ENCODE measurements at regions not wholly inside any gene's neighbourhood (a gene's known extent, or its start where the extent isn't known, plus 50 kb on each side); places are given as distances from the start of the nearest gene placed in this dataset.

DNA sequence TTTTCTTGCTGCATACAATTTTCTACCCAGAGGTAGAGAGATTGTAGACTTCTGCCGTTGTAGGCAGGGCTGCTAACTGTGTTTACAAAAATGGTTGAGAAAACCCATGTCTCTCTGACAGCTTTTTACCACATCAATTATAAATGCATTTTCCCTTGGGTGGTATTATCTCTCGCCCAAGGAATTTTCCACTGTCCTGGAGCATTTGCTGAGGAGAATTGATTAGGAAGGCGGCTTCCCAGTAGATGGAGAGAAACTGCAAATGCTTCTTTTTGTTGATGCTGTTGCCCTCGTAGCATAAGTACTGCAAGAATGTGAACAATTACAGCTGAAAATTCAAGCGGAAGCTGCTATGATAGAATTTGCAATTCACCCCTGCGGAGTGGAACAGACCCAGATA, 1007.7 kb upstream of the KLHL29 start:
- no peak overlapping the region for H3K4me3 ChIP-seq (ENCODE audit: low read depth, low read length)
- no peaks in the 10 kb centered on the region for H3K27me3 ChIP-seq (ENCODE audit: control insufficient read depth, insufficient read depth, low read length)
- H3K9ac ChIP-seq (ENCODE audit: low read length), result no peak overlapping the region
- H3K9me3 ChIP-seq (ENCODE audit: control insufficient read depth, insufficient read depth, low read depth, low read length), result no peaks in the 10 kb centered on the region
- H3K27ac ChIP-seq (ENCODE audit: low read depth, low read length), result no peak overlapping the region
- no peaks in the 10 kb centered on the region for H3K36me3 ChIP-seq (ENCODE audit: control insufficient read depth, insufficient read depth, low read length)
- peaks cover 4% of the 10 kb centered on the region for H3K4me1 ChIP-seq (ENCODE audit: control insufficient read depth, insufficient read depth, low read length)

DNA sequence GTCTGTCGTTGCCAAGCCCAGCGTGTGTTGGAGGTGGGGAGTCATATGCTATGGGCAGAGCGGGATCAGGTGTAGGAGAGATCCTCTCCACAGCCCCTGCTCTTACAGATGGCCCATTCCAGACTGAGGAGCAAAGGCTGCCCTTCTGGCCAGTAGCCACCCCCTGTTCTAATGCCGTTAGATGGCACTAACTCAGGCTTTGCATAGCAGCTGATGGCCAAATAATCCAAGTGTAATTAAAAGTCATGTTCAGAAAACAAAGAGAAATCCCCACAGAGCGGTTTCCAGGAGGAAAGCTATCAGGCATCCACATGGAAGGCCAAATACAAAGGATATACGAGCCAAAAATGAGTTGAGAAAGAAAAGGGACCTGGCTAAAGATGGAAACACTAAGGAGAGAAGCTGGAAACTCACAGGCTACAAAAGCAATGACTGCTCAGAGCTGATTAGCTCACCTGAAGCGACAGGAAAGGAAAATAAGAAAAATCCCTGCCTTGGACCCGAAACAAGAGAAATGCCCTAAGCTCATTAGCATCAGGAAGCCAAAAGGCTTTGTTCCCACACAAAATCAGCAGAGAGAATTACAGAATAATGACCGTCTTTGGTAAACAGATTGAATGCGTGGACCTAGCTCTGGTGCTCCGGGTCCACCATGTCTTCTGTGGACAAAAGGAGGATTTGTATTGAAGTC, 1002.4 kb upstream of the KLHL29 start:
- no peak overlapping the region for H3K27ac ChIP-seq (ENCODE audit: low read depth, low read length)
- no peaks in the 10 kb centered on the region for H3K27me3 ChIP-seq (ENCODE audit: control insufficient read depth, insufficient read depth, low read length)
- peaks cover 5% of the 10 kb centered on the region; the same call in 1 of the 2 replicates for H3K4me1 ChIP-seq (ENCODE audit: control insufficient read depth, insufficient read depth, low read length)
- no peak overlapping the region for H3K9ac ChIP-seq (ENCODE audit: low read length)
- H3K4me3 ChIP-seq (ENCODE audit: low read depth, low read length), result no peak overlapping the region
- H3K9me3 ChIP-seq (ENCODE audit: control insufficient read depth, insufficient read depth, low read depth, low read length), result no peaks in the 10 kb centered on the region
- H3K36me3 ChIP-seq (ENCODE audit: control insufficient read depth, insufficient read depth, low read length), result no peaks in the 10 kb centered on the region

DNA sequence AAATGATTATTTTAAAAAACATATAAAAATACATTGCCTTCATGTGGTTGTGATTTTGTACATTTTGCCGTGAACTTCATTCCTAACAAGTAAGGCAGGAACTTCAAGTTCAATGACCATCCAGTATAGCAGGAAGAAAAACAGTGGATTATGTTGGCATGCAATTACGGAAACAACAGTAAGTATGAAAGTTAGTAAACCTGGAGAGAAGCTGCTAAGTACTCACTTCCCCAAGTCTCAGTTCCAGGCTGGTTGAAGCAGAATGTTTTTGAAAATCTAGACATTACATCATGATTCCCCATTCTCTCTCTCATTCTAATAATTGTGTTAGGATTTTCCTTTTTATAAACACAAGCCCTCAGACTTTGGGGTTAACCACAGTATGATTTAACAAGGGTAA, 987.1 kb upstream of the KLHL29 start:
- H3K36me3 ChIP-seq (ENCODE audit: control insufficient read depth, insufficient read depth, low read length), result no peaks in the 10 kb centered on the region
- no peak overlapping the region for H3K4me3 ChIP-seq (ENCODE audit: low read depth, low read length)
- no peaks in the 10 kb centered on the region for H3K4me1 ChIP-seq (ENCODE audit: control insufficient read depth, insufficient read depth, low read length)
- no peak overlapping the region for H3K9ac ChIP-seq (ENCODE audit: low read length)
- H3K9me3 ChIP-seq (ENCODE audit: control insufficient read depth, insufficient read depth, low read depth, low read length), result no peaks in the 10 kb centered on the region
- H3K27ac ChIP-seq (ENCODE audit: low read depth, low read length), result no peak overlapping the region
- H3K27me3 ChIP-seq (ENCODE audit: control insufficient read depth, insufficient read depth, low read length), result no peaks in the 10 kb centered on the region

DNA sequence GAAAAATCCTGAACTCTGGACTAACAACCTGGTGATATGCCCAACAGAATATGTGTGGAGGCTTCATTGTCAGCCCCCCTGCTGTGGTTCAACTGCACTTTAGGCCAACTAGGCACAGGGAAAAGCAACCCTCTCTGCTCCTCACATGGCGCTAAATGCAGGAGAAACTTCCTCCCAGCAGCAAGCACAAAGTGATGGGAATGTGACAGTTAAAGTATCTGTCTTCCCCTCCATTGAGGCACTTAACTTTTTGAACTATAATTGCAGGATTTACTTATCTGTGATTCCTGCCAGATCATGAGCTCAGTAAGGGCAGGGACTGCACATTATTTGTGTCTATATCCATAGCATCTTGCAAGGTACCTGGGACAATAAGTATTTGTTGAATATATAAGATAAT, 981.2 kb upstream of the KLHL29 start:
- H3K9me3 ChIP-seq (ENCODE audit: control insufficient read depth, insufficient read depth, low read depth, low read length), result no peaks in the 10 kb centered on the region
- H3K36me3 ChIP-seq (ENCODE audit: control insufficient read depth, insufficient read depth, low read length), result no peaks in the 10 kb centered on the region
- H3K4me3 ChIP-seq (ENCODE audit: low read depth, low read length), result no peak overlapping the region
- no peaks in the 10 kb centered on the region for H3K27me3 ChIP-seq (ENCODE audit: control insufficient read depth, insufficient read depth, low read length)
- H3K9ac ChIP-seq (ENCODE audit: low read length), result no peak overlapping the region
- H3K27ac ChIP-seq (ENCODE audit: low read depth, low read length), result no peak overlapping the region
- H3K4me1 ChIP-seq (ENCODE audit: control insufficient read depth, insufficient read depth, low read length), result no peaks in the 10 kb centered on the region

DNA sequence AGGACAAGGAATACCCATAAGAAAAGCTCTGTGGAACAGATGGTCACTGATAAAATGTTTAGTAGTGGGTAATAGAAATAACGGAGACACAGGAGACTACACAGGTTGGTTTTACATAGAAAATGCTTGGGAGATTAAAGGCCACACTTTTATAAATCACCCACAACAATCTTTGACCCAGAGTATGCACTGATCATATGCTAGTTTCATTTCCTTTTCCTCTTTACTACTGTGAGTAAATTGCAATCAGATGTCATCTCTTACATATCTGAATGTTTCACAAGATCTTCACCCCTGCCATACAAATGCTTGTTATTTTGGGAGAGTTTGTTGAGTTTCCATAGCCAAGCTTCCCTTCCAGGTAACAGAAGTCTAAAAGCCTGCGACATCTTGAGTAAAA, 978.4 kb upstream of the KLHL29 start:
- H3K27me3 ChIP-seq (ENCODE audit: control insufficient read depth, insufficient read depth, low read length), result no peaks in the 10 kb centered on the region
- no peaks in the 10 kb centered on the region for H3K36me3 ChIP-seq (ENCODE audit: control insufficient read depth, insufficient read depth, low read length)
- H3K27ac ChIP-seq (ENCODE audit: low read depth, low read length), result no peak overlapping the region
- H3K4me3 ChIP-seq (ENCODE audit: low read depth, low read length), result no peak overlapping the region
- no peaks in the 10 kb centered on the region for H3K9me3 ChIP-seq (ENCODE audit: control insufficient read depth, insufficient read depth, low read depth, low read length)
- no peaks in the 10 kb centered on the region for H3K4me1 ChIP-seq (ENCODE audit: control insufficient read depth, insufficient read depth, low read length)
- no peak overlapping the region for H3K9ac ChIP-seq (ENCODE audit: low read length)

DNA sequence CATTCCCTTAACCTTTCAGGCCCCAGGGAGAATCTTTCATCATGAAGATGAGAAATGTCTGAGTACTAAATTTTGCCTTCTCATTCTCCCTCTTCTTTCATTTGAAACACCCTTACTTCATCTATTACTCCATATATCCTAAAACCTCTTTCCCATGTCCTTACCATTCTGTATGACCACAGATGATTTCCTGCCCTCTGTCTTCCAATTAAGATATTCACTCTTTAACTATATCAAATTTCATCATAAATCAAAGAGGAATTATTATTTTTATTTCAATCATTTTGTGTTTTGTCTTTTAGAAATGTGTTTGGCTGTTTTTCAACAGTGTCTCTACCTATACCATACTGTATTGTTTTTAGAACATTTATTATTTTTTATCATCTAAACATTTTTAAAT, 964.9 kb upstream of the KLHL29 start:
- no peaks in the 10 kb centered on the region for H3K4me1 ChIP-seq (ENCODE audit: control insufficient read depth, insufficient read depth, low read length)
- no peak overlapping the region for H3K9ac ChIP-seq (ENCODE audit: low read length)
- no peak overlapping the region for H3K4me3 ChIP-seq (ENCODE audit: low read depth, low read length)
- H3K27me3 ChIP-seq (ENCODE audit: control insufficient read depth, insufficient read depth, low read length), result no peaks in the 10 kb centered on the region
- no peaks in the 10 kb centered on the region for H3K36me3 ChIP-seq (ENCODE audit: control insufficient read depth, insufficient read depth, low read length)
- H3K9me3 ChIP-seq (ENCODE audit: control insufficient read depth, insufficient read depth, low read depth, low read length), result peaks cover 11% of the 10 kb centered on the region; the same call in 1 of the 2 replicates
- H3K27ac ChIP-seq (ENCODE audit: low read depth, low read length), result no peak overlapping the region

DNA sequence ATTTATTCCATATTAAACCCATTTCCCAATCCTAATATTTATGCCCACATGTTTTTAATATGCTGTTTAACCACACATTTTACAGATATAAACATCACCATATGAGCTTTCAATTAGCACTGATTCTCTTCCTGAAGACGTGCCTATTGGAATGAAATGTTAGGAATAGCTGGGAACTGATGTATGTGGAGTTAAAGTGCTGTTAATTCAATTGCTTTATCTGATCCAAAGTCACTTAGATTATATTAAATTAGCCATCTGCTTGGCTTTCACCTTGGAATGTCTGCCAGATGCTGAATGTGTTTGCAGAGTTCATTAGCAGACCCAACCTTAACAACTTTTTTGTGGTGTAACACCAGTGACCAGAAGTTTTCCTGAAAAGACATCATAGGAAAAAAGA, 942.9 kb upstream of the KLHL29 start:
- H3K27me3 ChIP-seq (ENCODE audit: control insufficient read depth, insufficient read depth, low read length), result no peaks in the 10 kb centered on the region
- H3K36me3 ChIP-seq (ENCODE audit: control insufficient read depth, insufficient read depth, low read length), result no peaks in the 10 kb centered on the region
- no peaks in the 10 kb centered on the region for H3K9me3 ChIP-seq (ENCODE audit: control insufficient read depth, insufficient read depth, low read depth, low read length)

DNA sequence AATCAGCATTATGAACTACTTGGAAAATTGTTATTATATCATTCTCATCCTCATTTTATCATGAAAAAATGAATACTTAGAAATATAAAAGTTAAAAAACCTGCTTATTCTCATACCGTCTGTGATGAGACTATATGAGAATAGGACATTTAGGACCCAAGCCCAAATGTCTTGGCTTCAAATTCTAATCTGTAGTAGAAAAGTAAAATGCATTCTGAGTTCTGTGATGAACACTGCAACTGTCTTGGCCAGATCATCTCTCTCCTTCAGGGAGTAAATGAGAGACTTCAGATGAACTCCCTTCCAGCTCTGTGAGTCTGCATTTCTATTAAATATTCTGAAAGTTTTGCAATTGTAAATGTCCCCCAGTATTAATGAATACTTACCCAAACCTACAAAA, 940.7 kb upstream of the KLHL29 start:
- H3K27me3 ChIP-seq (ENCODE audit: control insufficient read depth, insufficient read depth, low read length), result no peaks in the 10 kb centered on the region
- H3K9ac ChIP-seq (ENCODE audit: low read length), result no peak overlapping the region
- no peaks in the 10 kb centered on the region for H3K4me1 ChIP-seq (ENCODE audit: control insufficient read depth, insufficient read depth, low read length)
- no peaks in the 10 kb centered on the region for H3K36me3 ChIP-seq (ENCODE audit: control insufficient read depth, insufficient read depth, low read length)
- no peak overlapping the region for H3K4me3 ChIP-seq (ENCODE audit: low read depth, low read length)
- H3K9me3 ChIP-seq (ENCODE audit: control insufficient read depth, insufficient read depth, low read depth, low read length), result no peaks in the 10 kb centered on the region
- H3K27ac ChIP-seq (ENCODE audit: low read depth, low read length), result no peak overlapping the region

More for the DNA sequence above, 942.9 kb upstream of the KLHL29 start:
- no peak overlapping the region for H3K4me3 ChIP-seq (ENCODE audit: low read depth, low read length)
- no peaks in the 10 kb centered on the region for H3K4me1 ChIP-seq (ENCODE audit: control insufficient read depth, insufficient read depth, low read length)
- no peak overlapping the region for H3K9ac ChIP-seq (ENCODE audit: low read length)
- no peak overlapping the region for H3K27ac ChIP-seq (ENCODE audit: low read depth, low read length)

DNA sequence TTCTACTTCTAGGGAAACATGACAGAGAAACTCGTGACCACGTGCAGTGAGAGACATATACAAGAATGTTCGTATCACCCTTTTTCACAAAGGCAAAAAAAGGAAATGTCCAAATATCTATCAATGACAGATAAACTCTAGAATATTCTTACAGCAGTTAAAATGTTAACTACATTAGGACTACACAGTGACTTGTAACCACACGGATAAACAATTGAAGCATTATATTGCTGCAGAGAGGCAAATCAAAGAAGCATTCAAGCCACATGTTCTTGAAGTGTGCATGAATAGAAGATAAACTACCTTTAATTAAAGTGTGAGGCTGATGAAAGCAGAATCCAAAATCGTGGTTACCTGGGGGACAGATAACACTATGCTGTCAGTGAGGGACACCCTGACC, 935.3 kb upstream of the KLHL29 start:
- Histone ChIP-seq H3K9me3 (ENCODE audit: control insufficient read depth, insufficient read depth, low read depth, low read length) (no peaks in the 10 kb centered on the region), H3K27me3 (ENCODE audit: control insufficient read depth, insufficient read depth, low read length) (no peaks in the 10 kb centered on the region), H3K27ac (ENCODE audit: low read depth, low read length) (no peak overlapping the region), H3K36me3 (ENCODE audit: control insufficient read depth, insufficient read depth, low read length) (no peaks in the 10 kb centered on the region), H3K9ac (ENCODE audit: low read length) (no peak overlapping the region), H3K4me3 (ENCODE audit: low read depth, low read length) (no peak overlapping the region), H3K4me1 (ENCODE audit: control insufficient read depth, insufficient read depth, low read length) (no peaks in the 10 kb centered on the region)

DNA sequence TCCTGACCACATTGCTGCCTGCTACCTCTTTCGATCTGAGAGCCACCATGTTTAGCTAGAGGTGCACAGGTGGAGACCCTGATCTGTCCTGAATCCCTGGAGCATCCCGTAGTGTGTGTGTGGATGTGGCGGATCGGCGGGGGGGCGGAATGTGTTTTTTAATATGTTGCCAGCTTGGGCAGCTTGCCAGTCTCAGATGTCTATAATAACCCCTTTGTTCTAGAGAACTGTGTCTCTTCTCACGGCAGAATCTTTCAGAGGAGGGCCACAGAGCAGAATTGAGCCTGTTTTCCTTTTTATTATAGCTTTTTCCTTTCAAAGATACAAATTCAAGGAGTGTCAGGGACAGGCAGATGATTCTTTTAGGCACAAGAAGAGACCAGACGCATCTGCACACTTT, 934.1 kb upstream of the KLHL29 start:
- H3K9ac ChIP-seq (ENCODE audit: low read length), result no peak overlapping the region
- no peaks in the 10 kb centered on the region for H3K36me3 ChIP-seq (ENCODE audit: control insufficient read depth, insufficient read depth, low read length)
- no peak overlapping the region for H3K27ac ChIP-seq (ENCODE audit: low read depth, low read length)
- no peaks in the 10 kb centered on the region for H3K9me3 ChIP-seq (ENCODE audit: control insufficient read depth, insufficient read depth, low read depth, low read length)
- H3K4me1 ChIP-seq (ENCODE audit: control insufficient read depth, insufficient read depth, low read length), result no peaks in the 10 kb centered on the region
- no peak overlapping the region for H3K4me3 ChIP-seq (ENCODE audit: low read depth, low read length)
- no peaks in the 10 kb centered on the region for H3K27me3 ChIP-seq (ENCODE audit: control insufficient read depth, insufficient read depth, low read length)

DNA sequence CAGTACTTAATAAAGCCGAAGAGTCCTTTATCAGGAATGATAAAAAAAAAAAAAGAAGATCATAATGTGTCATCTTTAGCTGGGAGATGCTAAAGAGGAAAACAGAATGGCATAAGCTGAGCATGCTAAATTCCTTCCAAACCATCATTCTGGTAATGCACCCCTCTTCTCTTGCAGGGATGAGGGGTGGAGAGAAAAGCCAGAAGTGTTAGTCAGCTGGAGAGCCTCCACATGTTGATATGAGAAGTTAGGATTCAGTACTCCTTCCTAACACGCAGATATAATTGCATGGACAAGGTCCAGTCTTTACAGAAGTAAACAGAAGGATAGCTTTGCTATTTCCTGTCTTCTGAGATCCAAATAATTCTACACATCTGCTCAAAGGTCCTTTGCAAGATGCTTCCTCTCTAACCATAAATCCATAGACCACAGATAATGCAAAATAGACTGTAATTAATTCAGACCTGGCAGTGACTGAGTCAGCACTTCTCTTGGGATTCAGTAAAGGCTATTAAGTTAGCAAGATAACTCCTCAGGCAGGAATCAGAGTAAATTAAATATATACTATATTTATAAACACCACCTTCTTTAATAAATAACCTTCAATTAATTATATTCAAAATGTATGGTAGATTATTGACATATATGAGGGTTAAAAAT, 930.0 kb upstream of the KLHL29 start:
- no peaks in the 10 kb centered on the region for H3K9me3 ChIP-seq (ENCODE audit: control insufficient read depth, insufficient read depth, low read depth, low read length)
- no peak overlapping the region for H3K4me3 ChIP-seq (ENCODE audit: low read depth, low read length)
- H3K27me3 ChIP-seq (ENCODE audit: control insufficient read depth, insufficient read depth, low read length), result no peaks in the 10 kb centered on the region
- H3K27ac ChIP-seq (ENCODE audit: low read depth, low read length), result no peak overlapping the region
- no peak overlapping the region for H3K9ac ChIP-seq (ENCODE audit: low read length)
- H3K4me1 ChIP-seq (ENCODE audit: control insufficient read depth, insufficient read depth, low read length), result no peaks in the 10 kb centered on the region
- H3K36me3 ChIP-seq (ENCODE audit: control insufficient read depth, insufficient read depth, low read length), result no peaks in the 10 kb centered on the region

All from HUES6 (cell line).